ENCODE measurements at regions not wholly inside any gene's neighbourhood (a gene's known extent, or its start where the extent isn't known, plus 50 kb on each side); places are given as distances from the start of the nearest gene placed in this dataset.

DNA sequence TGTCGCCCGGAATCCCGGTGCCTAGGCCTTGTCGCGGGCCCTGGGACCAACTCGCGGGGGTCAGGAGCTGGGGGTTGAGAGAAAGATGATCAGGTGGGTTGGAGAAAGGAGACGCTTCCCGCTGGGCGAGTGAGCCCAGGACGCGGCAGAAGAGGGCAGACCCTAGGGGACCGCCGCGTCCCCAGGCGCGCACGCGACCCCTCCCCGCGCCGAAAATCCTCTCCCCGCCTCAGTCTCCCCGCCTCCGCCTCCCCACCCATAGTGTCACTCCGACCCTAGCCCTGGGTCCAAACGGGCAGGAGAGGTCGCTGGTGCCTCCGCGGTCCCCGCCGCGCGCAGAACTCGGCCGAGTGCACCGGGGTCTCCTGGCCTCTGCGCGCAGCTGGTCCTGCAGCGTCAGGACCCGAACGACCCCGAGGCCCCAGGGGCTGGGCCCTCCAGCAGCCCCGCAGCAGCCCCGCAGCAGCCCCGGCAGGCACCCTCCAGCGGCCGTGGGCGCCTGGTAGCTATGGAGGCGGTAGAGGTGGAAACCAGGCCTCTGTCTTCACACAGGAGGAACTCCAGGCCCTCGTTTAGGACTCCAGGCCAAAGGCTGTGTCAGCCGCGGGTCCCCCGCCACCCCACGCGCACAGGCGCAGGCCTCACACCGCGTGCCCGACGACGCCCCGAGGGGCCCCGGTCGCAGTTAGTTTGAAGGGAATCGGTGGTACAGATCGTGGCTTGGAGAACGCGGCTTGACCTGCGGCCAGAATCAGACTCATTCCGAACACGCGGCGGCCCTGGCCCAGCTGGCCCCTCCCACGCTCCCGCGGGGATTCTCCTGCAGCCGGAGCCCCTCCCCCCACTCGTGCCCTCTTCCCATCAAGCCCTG is 60.1 kb upstream of the EIF5 start:
- H3K9me3 Mint-ChIP-seq (ENCODE audit: low read depth, unreplicated experiment), result no peaks in the 10 kb centered on the region
- intact Hi-C loops (cut with micrococcal nuclease; ENCODE audit: unreplicated experiment), result no loop called here
- no peaks in the 10 kb centered on the region for H3K27me3 Mint-ChIP-seq (ENCODE audit: unreplicated experiment)
- DNase-seq, result no peak
- TF ChIP-seq, protein P1, sequence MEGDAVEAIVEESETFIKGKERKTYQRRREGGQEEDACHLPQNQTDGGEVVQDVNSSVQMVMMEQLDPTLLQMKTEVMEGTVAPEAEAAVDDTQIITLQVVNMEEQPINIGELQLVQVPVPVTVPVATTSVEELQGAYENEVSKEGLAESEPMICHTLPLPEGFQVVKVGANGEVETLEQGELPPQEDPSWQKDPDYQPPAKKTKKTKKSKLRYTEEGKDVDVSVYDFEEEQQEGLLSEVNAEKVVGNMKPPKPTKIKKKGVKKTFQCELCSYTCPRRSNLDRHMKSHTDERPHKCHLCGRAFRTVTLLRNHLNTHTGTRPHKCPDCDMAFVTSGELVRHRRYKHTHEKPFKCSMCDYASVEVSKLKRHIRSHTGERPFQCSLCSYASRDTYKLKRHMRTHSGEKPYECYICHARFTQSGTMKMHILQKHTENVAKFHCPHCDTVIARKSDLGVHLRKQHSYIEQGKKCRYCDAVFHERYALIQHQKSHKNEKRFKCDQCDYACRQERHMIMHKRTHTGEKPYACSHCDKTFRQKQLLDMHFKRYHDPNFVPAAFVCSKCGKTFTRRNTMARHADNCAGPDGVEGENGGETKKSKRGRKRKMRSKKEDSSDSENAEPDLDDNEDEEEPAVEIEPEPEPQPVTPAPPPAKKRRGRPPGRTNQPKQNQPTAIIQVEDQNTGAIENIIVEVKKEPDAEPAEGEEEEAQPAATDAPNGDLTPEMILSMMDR (IDR thresholded peaks at IDR 0.05; ENCODE audit: unreplicated experiment), result no peak
- CTCF ChIA-PET, result no interaction called here
- no peak overlapping the region for H3K27ac Mint-ChIP-seq (ENCODE audit: unreplicated experiment)
- no peak overlapping the region for H3K4me3 Mint-ChIP-seq (ENCODE audit: low read depth, unreplicated experiment)
- H3K4me1 Mint-ChIP-seq (ENCODE audit: low read depth, unreplicated experiment), result no peaks in the 10 kb centered on the region
- peaks cover 6% of the 10 kb centered on the region for H3K36me3 Mint-ChIP-seq (ENCODE audit: insufficient read depth, unreplicated experiment)
- BruUV-seq (replicated peaks), result no TSS peak

DNA sequence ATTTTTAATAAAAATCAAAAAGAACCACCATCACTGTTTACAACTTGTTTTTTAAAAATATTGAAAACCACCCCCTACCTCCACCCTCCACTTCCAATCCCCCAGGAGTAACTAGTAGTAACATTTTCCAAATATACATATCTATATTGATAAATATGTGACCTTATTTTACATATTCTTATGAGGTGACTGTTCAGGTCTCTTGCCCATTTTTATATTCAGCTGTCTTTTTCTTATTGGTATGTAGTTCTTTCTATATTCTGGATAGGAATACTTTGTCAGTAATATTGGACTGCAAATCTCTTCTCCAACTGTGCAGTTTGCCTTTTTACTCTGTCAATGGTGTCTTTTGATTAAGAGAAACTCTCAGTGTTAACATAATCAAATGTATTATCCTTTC is 59.0 kb upstream of the EIF5 start:
- no TSS peak for BruUV-seq (replicated peaks)
- TF ChIP-seq, protein P1 (IDR thresholded peaks at IDR 0.05; ENCODE audit: unreplicated experiment), result no peak
- H3K27ac Mint-ChIP-seq (ENCODE audit: unreplicated experiment), result no peak overlapping the region
- intact Hi-C loops (cut with micrococcal nuclease; ENCODE audit: unreplicated experiment), result no loop called here
- CTCF ChIA-PET, result no interaction called here
- no peaks in the 10 kb centered on the region for H3K4me1 Mint-ChIP-seq (ENCODE audit: low read depth, unreplicated experiment)
- no peak for DNase-seq
- no peaks in the 10 kb centered on the region for H3K9me3 Mint-ChIP-seq (ENCODE audit: low read depth, unreplicated experiment)
- peaks cover 6% of the 10 kb centered on the region for H3K36me3 Mint-ChIP-seq (ENCODE audit: insufficient read depth, unreplicated experiment)
- H3K27me3 Mint-ChIP-seq (ENCODE audit: unreplicated experiment), result no peaks in the 10 kb centered on the region
- no peak overlapping the region for H3K4me3 Mint-ChIP-seq (ENCODE audit: low read depth, unreplicated experiment)

DNA sequence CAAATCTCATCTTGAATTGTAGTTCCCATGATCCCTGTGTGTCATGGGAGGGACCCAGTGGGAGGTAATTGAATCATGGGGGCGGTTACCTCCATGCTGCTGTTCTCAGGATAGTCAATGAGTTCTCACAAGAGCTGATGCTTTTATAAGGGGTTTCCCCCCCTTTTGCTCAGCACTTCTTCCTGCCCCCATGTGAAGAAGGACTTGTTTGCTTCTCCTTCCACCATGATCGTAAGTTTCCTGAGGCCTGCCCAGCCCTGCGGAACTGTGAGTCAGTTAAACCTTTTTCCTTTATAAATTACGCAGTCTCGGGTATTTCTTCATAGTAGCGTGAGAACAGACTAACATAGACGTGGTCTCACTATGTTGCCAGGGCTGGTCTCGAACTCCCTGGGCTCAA is 56.1 kb upstream of the EIF5 start:
- TF ChIP-seq, protein P1 (IDR thresholded peaks at IDR 0.05; ENCODE audit: unreplicated experiment), result no peak
- Mint-ChIP-seq H3K4me1 (ENCODE audit: low read depth, unreplicated experiment) (peaks cover 10% of the 10 kb centered on the region), H3K27me3 (ENCODE audit: unreplicated experiment) (no peaks in the 10 kb centered on the region), H3K4me3 (ENCODE audit: low read depth, unreplicated experiment) (no peak overlapping the region), H3K9me3 (ENCODE audit: low read depth, unreplicated experiment) (no peaks in the 10 kb centered on the region), H3K27ac (ENCODE audit: unreplicated experiment) (no peak overlapping the region), H3K36me3 (ENCODE audit: insufficient read depth, unreplicated experiment) (peaks cover 3% of the 10 kb centered on the region)
- intact Hi-C loops (cut with micrococcal nuclease; ENCODE audit: unreplicated experiment), result no loop called here
- CTCF ChIA-PET, result interaction anchor here (0.6 to 1.1 kb wide), 2 partner anchors 172 to 182 kb away, joined by 3 to 5 read pairs; no protein-coding TSS in a partner anchor
- no TSS peak for BruUV-seq (replicated peaks)
- no peak for DNase-seq

DNA sequence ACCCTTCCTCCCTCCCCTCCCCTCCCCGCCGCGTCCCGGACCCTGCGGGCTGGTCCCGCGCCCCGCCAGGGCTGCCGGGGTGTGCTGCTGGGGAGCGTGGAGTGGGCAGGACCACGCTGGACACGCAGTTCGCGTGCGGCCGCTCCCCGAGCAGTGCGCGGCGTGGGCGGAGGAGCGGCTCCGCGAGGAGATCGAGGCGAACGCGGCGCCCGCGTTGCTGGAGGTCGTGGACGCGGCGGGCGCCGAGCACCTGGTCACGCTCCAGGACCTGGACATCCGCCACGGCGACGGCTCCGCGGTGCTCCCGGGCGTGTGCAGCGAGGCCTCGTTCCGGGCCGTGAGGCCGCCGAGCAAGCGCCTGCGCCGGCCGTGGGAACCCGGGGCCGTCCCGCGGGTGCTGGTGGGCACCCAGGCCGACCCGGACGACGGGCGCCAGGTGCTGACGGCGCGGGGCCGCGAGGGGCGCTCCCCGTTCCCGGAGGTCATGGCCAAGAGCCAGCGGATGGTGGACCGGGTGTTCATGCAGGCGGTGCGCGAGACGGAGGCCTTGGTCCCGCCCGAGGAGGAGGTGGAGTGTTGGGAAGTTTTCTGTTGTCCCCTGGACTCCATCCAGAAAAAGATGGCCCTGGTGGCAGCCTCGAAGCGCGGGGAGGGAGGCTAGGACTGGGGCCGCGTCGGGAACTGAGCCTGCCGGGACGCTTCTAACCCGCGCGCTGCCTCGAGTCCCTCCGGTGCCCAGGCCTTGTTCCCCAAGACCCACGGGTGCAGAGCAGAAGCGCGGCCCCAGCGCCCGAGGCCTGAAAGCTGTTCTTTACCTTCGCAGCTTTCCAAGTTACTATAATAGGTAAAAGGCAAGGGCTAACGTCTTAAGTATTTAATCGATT is 54.7 kb upstream of the EIF5 start:
- no TSS peak for BruUV-seq (replicated peaks)
- CTCF ChIA-PET, result no interaction called here
- Mint-ChIP-seq H3K4me3 (ENCODE audit: low read depth, unreplicated experiment) (no peak overlapping the region), H3K27me3 (ENCODE audit: unreplicated experiment) (no peaks in the 10 kb centered on the region), H3K4me1 (ENCODE audit: low read depth, unreplicated experiment) (peaks cover 21% of the 10 kb centered on the region), H3K27ac (ENCODE audit: unreplicated experiment) (no peak overlapping the region), H3K9me3 (ENCODE audit: low read depth, unreplicated experiment) (no peaks in the 10 kb centered on the region), H3K36me3 (ENCODE audit: insufficient read depth, unreplicated experiment) (no peaks in the 10 kb centered on the region)
- intact Hi-C loops (cut with micrococcal nuclease; ENCODE audit: unreplicated experiment), result loop anchor here (5.0 kb wide), 1 partner anchor 177 kb away; no protein-coding TSS in a partner anchor
- DNase-seq, result no peak
- TF ChIP-seq, protein P1 (IDR thresholded peaks at IDR 0.05; ENCODE audit: unreplicated experiment), result no peak

Measured in Calu3 (cell line).